Stimulated activated CD4-positive, alpha-beta T cell treated with anti-CD3 and anti-CD28 coated beads, Interleukin-12 subunit alpha, Interleukin-12 subunit beta, amount 100 ng/mL, for 48 hours (primary cell): ENCODE measurements at regions not wholly inside any gene's neighbourhood (a gene's known extent, or its start where the extent isn't known, plus 50 kb on each side); places are given as distances from the start of the nearest gene placed in this dataset.
"Not testable (repeated sequence)": the region's sequence is repeated elsewhere in the genome, so short reads cannot be mapped to it uniquely, and the experiment has no call there.

Experiments
- DNase-seq, 3 donors: peaks; one replicate each; pipeline ENCODE4 v3.0.0-alpha.2; 2020; ENCODE audit warnings: low read depth in 2 of 3, low spot score in 1 of 3

DNA sequence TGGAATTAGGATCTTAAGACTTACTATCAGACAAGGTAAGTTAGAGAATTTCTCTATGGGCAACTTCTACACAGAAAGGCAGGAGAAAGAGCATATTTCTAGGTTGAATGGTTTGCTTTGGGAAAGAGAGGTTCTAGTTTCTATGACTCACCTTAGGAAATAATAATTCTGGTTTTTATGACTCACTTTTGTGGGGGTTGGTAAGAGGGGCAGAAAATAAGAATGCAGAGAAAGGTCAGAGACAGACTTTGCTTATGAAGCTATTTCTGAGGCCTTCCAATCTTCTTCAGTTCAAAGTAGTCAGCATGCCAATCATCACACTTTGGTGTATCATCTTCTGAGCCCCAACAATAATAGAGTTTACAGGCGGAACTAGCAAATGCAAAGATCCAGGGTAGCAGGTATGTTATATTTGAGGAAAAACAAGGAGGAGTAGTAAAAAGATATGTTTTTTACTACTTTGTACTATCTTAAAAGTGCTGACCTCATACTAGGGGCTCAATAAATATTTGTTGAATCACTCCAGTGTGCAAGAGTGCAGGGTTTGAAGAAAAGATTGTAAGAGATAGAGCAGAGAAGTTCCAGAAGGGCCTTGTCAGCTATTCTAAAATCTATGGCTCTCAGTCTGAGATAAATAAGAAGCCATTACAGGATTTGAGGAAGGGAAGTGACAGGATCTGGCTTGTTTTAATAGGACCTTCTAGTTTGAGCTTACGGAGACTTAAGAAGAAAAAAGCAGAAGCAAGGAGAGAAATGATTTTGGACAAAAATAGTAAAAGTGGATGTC lies 56.7 kb upstream of the LRFN5 start:
- no peak for DNase-seq

DNA sequence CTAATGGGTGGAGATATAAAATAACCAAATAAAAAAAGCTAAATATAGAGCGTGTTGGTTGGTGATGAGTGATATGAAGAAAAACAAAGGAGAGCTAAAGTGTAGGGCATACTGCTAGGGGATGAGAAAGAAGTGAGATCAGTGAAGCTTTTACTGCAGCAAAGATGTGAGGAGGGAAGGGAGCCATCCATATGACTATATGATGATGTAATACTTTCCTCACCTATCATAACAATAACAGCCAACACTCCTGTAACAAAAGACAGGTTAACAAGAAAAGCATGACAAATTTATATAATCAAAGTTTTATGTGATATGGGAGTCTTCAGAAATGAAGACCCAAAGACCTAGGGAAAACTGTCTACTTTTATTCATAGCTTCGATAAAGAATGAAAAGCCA lies 57.4 kb upstream of the LRFN5 start:
- DNase-seq: no peak

GRCh38 chr14:41548666-41549065 lies 58.0 kb upstream of the LRFN5 start:
- no peak for DNase-seq

DNA sequence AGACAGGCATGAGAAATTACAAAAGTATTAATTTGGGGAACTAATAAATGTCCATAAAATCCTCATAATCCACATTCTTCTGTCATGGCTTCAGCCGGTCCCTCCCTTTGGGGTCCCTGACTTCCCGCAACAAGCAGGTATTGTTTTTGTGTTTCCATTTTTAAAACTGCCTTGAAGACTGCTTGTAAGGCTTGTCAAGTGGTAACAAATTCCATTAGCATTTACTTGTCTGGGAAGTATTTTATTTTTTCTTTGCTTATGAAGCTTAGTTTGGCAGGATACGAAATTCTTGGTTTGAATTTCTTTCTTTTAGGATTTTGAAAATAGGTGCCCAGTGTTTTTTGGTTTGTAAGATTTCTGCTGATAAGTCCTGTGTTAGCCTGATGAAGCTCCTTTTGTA lies 65.3 kb upstream of the LRFN5 start:
- DNase-seq: no peak

- DNase-seq: no peak
Observed at GRCh38 chr14:41532255-41532654, 74.4 kb upstream of the LRFN5 start.

- no peak for DNase-seq
Observed at GRCh38 chr14:41521891-41522290, 84.8 kb upstream of the LRFN5 start.

DNA sequence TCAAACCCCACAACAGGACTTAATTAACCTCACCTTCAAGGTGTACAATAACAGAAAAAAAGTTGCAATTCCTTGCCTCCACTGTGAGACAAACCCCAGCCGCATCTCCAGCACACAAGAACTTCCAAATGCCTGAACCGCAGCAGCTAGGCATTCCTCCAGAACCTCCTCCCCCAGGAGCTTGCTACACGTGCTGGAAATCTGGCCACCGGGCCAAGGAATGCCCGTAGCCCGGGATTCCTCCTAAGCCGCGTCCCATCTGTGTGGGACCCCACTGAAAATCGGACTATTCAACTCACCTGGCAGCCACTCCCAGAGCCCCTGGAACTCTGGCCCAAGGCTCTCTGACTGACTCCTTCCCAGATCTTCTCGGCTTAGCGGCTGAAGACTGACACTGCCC lies 88.6 kb upstream of the LRFN5 start:
- not testable (repeated sequence) for DNase-seq

GRCh38 chr14:41506552-41506951 lies 100.1 kb upstream of the LRFN5 start:
- DNase-seq: no peak

DNA sequence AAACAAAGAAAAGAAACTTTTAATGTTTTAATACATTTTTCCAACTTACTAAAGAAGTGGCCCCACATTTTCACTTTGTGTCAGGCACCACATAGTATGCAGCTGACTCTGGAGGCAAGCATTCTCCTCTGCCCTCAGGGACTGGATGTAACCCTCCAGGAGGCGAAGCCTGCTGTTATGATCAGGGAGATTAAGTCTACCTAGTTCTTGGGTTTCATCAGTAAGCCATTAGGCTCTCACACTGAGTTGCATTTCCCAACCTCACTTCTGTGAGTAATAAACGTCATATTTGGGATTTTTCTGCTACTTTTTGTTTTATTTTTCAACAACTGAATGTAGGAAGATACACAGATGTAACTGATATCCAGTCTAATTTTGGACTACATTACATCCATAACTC lies 101.2 kb upstream of the LRFN5 start:
- no peak for DNase-seq

DNA sequence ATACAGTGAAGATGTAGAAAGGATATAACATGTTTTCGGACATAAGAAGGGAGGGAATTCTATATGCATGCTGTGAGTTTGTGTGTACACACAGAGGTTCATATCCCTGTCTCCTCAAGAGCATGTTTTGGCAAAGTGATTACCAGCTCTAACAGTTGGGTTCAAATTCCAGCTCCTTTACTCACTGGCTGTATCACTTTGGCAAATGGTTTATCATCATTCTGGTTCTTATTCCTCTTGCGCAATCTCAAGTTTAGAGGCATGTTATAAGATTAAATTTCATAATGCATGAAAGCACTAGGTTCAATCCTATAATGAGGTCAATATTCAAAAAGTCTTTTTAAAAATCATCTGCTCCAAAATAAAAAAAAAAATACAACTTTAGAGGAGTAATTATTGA lies 107.7 kb upstream of the LRFN5 start:
- DNase-seq: no peak

DNA sequence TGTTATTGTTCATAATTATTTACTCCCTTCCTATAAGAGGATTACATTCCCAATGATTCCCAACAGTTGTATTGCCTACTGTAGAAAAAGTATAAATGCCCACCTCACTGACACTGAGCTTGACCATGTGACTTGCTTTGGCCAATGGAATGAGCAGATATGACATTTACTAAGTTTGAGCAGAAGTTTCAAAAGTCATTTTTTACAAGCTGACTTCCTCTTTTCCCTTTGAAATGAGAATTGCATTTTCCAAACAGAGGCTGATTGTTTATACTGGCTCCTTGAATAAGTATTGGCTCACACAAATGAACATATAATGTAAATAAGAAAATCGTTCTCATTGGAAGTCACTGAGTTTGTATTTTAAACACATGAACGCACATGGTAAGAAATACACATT lies 116.4 kb upstream of the LRFN5 start:
- DNase-seq: no peak

DNA sequence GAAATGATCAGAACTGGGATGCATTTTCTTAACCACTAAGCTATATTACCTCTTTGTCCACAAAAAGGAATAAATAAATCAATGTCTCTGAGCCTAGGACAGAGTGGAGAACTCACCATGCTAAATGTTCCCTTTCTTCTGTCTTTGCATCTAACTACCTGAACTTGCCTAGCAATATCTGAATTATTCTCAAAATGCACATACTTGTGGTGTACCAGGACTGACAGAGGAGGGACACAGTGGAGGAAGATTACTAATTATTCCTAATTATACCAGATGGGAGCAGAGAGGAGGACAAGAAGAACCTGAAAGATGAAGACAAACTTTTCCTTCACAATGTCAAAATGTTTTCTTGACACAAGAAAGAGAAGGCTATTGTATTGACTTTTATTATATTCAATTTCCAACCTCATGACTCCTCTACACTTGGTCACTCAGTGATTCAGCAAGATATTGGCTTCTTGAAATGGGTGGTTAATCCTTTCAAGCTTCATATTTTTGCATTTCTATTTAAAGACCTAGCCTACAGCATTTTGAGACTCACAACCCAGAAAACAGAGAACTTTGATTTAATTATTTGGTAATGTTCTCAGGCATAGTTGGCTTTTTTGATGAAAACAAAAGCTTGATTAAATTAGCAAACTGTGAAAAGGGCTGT lies 117.2 kb upstream of the LRFN5 start:
- no peak for DNase-seq

DNA sequence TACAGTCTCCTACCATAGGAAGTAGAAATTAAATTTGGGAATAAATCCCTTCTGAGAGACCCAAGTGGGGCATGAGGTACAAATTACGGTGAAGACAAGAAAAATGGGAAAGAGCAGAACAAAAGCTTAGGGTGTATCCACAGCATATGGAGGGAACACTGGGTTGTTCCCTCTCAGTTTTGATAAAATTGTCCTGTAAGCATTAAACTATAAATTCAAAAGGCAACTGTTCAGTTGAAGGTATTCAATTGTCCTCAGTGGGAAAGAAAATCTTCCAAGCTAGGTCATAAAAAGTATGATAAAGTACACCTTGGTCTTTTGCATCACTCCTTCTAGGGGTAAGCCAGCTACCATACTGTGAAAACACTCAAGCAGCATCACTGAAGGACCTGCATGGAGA lies 118.3 kb upstream of the LRFN5 start:
- no peak for DNase-seq

DNA sequence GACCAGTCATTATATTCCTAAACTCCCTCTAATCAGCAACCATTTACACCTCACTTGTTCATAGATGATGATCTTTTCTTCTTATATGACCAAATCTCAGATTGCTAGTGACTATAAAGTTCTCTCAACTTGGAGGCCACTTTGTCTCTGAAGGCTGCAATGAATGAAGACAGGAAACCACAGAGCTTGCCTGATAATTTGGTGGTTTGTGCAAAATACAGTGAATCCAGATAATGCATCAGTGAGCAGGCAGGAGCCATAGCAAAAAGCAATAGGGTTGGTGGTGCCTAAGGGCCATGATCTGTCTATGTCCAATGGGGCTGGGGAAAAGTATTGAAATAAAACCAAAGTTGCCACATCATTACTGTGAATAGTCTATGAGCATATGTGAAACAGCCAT lies 123.8 kb upstream of the LRFN5 start:
- DNase-seq: no peak

DNA sequence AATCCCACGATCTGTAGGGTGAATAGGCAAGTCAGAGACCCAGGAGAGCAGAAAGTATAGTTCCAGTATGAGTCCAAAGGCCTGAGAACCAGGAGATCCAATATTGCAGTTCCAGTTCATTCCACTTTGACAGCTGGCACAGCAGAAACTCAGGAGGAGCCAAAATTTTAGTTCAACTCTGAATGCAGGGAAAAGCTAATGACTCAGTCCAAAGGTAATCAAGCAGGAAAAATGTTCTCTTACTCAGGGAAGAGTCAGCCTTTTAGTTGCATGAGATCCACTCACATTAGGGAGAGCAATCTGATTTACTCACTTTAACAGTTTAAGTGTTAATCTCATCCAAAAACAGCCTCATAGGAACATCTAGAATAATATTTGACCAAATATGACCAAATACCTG lies 130.2 kb upstream of the LRFN5 start:
- no peak for DNase-seq

- no peak for DNase-seq
Observed at GRCh38 chr14:41461380-41461779, 145.3 kb upstream of the LRFN5 start.

- no peak for DNase-seq
Observed at GRCh38 chr14:41457393-41457792, 149.3 kb upstream of the LRFN5 start.

DNA sequence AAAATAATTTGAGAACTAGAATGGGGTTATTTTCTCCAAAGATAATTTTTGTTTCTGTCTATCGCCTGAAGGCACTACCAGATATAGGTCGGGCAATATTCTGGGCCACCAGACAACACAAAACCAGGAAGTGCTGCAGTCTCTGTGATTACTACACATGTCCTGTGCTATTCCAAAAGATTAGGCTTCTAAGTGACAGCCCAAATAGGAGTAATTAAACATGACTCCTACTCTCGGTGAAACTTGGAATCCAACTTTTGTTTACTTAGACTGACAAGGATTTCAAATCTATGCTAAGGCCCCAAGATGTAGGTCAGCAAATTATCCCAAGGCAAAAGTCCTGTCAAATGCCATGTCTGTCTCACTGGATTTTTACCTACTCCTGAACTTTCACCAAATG lies 157.6 kb upstream of the LRFN5 start:
- DNase-seq: no peak

DNA sequence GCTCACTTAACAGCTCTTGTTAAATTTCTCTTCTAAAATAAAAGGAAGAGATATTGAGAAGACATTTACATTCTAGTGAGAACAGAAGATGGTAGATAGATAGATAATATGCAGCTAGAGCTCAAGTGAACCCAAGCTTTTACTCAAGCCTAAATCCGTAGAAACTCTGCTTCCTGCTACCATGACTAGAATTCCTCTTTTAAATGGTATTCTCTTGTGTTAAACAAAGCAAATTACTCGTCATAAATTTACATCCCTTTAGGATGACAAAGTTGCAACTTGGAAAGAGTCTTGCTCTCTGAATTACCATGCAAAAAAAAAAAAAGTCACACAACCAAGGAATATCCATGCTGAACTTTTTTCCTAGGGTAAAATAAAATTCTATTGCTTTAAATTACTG lies 160.7 kb upstream of the LRFN5 start:
- no peak for DNase-seq

GRCh38 chr14:41423503-41423902 lies 183.2 kb upstream of the LRFN5 start:
- DNase-seq: no peak

DNA sequence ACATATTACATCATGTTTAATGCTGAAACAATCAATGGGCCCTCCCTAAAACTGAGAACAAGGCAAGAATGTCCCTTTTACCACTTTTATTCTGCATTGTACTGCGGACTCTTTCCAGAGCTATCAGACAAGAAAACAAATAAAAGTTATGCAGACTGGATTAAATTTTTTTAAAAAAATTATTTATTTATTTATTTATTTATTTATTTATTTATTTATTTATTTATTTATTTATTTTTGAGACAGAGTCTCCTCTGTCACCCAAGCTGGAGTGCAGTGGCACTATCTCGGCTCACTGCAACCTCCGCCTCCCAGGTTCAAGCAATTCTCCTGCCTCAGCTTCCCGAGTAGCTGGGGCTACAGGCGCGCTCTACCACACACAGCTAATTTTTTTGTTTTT lies 185.4 kb upstream of the LRFN5 start:
- not testable (repeated sequence) for DNase-seq

DNA sequence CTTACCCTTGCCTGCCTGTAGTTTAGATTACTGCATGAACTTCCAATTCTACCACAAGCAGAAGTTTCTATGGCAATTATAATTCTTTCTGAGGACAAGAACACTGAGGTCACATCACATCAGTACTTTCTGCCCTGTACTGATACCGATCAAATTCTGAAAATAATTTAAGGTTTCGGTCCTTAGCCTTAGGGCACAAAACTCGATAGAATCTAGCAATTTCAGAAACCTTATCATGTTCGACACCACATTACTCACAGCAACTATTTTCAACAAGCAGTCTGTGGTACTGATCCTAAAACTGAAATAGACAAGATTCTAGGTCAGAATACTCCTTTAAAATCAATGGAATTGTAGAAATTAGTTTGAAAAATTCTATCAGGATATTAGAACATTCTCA lies 187.0 kb upstream of the LRFN5 start:
- no peak for DNase-seq

GRCh38 chr14:41418851-41419250 lies 187.8 kb upstream of the LRFN5 start:
- no peak for DNase-seq
